Ovary (tissue), 7 donors: ENCODE measurements at regions not wholly inside any gene's neighbourhood (a gene's known extent, or its start where the extent isn't known, plus 50 kb on each side); places are given as distances from the start of the nearest gene placed in this dataset.

Source experiments
- DNase-seq, 5 donors: peaks; one replicate each; pipeline ENCODE4 v3.0.0-alpha.2; 2019 to 2020
- H3K27ac ChIP-seq, 2 donors: fragments of 200-600 bp; one replicate each; pipeline versions ENCODE4 v1.5.1 to v1.8.0; 2019 to 2022
- H3K27me3 ChIP-seq: fragments of 200-600 bp; one replicate; pipeline ENCODE4 v1.8.0; 2022
- H3K36me3 ChIP-seq: fragments of 200-600 bp; sonication (generic); one replicate; pipeline ENCODE4 v1.5.1; 2019
- H3K4me1 ChIP-seq: one replicate; pipeline ENCODE4 v1.8.1; 2013; ENCODE audit warnings: mild to moderate bottlenecking, moderate library complexity; ENCODE audit not compliant: insufficient read depth
- H3K4me3 ChIP-seq: fragments of 200-600 bp; sonication (generic); one replicate; pipeline ENCODE4 v1.5.1; 2017
- H3K9me3 ChIP-seq, 2 donors: fragments of 200-600 bp in 1 of 2; sonication (generic) in 1 of 2; one replicate each; pipeline versions ENCODE4 v1.5.1 to v1.8.1; 2013 to 2019; ENCODE audit warnings: mild to moderate bottlenecking in 1 of 2, moderate library complexity in 1 of 2
- CTCF ChIP-seq, 3 donors: fragments of 450-650 bp in 2 of 3; fragments of 200-600 bp in 1 of 3; IDR thresholded peaks; one replicate each; pipeline versions ENCODE4 v1.5.1 to v1.8.0; 2016 to 2022; ENCODE audit warnings: antibody characterized with exemption in 3 of 3, mild to moderate bottlenecking in 1 of 3
- EP300 ChIP-seq: sonication (generic); formaldehyde crosslinking; IDR thresholded peaks from one replicate; pipeline ENCODE4 v1.6.1; 2017; ENCODE audit warnings: antibody characterized with exemption
- POLR2A ChIP-seq: fragments of 450-650 bp; IDR thresholded peaks from one replicate; pipeline ENCODE4 v1.6.1; 2017; ENCODE audit warnings: antibody characterized with exemption, mild to moderate bottlenecking, moderate library complexity
- WGBS, 3 donors: extraction: QIAGEN DNeasy Blood & Tissue Kit in 1 of 3; methylation state at CpG; one replicate each; pipeline versions ENCODE4 v1.1.5 to v1.1.7; 2013 to 2017; 5-methylcytosine and 5-hydroxymethylcytosine counted together
- intact Hi-C, 4 donors: fragments of 100-400 bp; cut with DNase I; formaldehyde crosslinking; loops; one replicate each; pipeline versions ENCODE4 v1.11.0 to v1.15.1; 2022 to 2023
- donor health status: DM: no; HTN: no; CAD: no; lungs with moderate emphysema.
- donor health status: DM: no; HTN: no; CAD: no.
- donor health status: Bipolar disorder and iron deficiency.
- donor health status: DM: no; HTN: no; CAD: no.
- donor health status: DM: yes; HTN: yes; CAD: no.

GRCh38 chr6:33955566-33955965 lies 151.8 kb upstream of the MLN start:
- Histone ChIP-seq H3K27ac (no peak overlapping the region), H3K9me3 (no peaks in the 10 kb centered on the region), H3K36me3 (no peaks in the 10 kb centered on the region), H3K27me3 (no peaks in the 10 kb centered on the region), H3K4me3 (no peak overlapping the region), H3K4me1 (no peaks in the 10 kb centered on the region)
- DNase-seq = no peak
- TF ChIP-seq CTCF (IDR thresholded peaks at IDR 0.05) = no peak
- no peak for TF ChIP-seq POLR2A
- no peak for TF ChIP-seq EP300
- WGBS, 3 donors = 79 to 89% (median 81%) methylated on average over 6 of the region's 6 CpGs
- intact Hi-C loops = no loop called here

- 45 to 52% (median 52%) methylated on average over 3 of the region's 3 CpGs for WGBS, 3 donors
- Histone ChIP-seq H3K9me3 (no peaks in the 10 kb centered on the region), H3K4me1 (no peaks in the 10 kb centered on the region), H3K36me3 (no peaks in the 10 kb centered on the region), H3K27me3 (no peaks in the 10 kb centered on the region), H3K4me3 (no peak overlapping the region), H3K27ac (no peak overlapping the region)
- TF ChIP-seq POLR2A = no peak
- no peak for TF ChIP-seq EP300
- TF ChIP-seq CTCF (IDR thresholded peaks at IDR 0.05) = no peak
- no peak for DNase-seq
- intact Hi-C loops = no loop called here
Measured at GRCh38 chr6:33954453-33954852, 150.7 kb upstream of the MLN start.

GRCh38 chr6:33953171-33953570 lies 149.4 kb upstream of the MLN start:
- DNase-seq = no peak
- 9 to 20% (median 16%) methylated on average over 3 of the region's 3 CpGs for WGBS, 3 donors
- Histone ChIP-seq H3K27ac (no peak overlapping the region), H3K4me3 (no peak overlapping the region), H3K9me3 (no peaks in the 10 kb centered on the region), H3K4me1 (no peaks in the 10 kb centered on the region), H3K36me3 (no peaks in the 10 kb centered on the region), H3K27me3 (no peaks in the 10 kb centered on the region)
- no peak for TF ChIP-seq POLR2A
- TF ChIP-seq EP300 = no peak
- no peak for TF ChIP-seq CTCF (IDR thresholded peaks at IDR 0.05)
- intact Hi-C loops = no loop called here

GRCh38 chr6:33952016-33952415 lies 148.2 kb upstream of the MLN start:
- Histone ChIP-seq H3K36me3 (no peaks in the 10 kb centered on the region), H3K27ac (no peak overlapping the region), H3K4me3 (no peak overlapping the region), H3K4me1 (no peaks in the 10 kb centered on the region), H3K27me3 (no peaks in the 10 kb centered on the region), H3K9me3 (no peaks in the 10 kb centered on the region)
- WGBS, 3 donors = 68 to 83% (median 74%) methylated on average over 4 of the region's 4 CpGs
- TF ChIP-seq CTCF (IDR thresholded peaks at IDR 0.05) (no peak), EP300 (no peak), POLR2A (no peak)
- no peak for DNase-seq
- intact Hi-C loops = no loop called here
